Daoy (cell line): ENCODE measurements at regions not wholly inside any gene's neighbourhood (a gene's known extent, or its start where the extent isn't known, plus 50 kb on each side); places are given as distances from the start of the nearest gene placed in this dataset.
"Not testable (repeated sequence)": the region's sequence is repeated elsewhere in the genome, so short reads cannot be mapped to it uniquely, and the experiment has no call there.

Experiments
- DNase-seq: peaks from one replicate; pipeline ENCODE4 v3.0.0-alpha.2; 2015; ENCODE audit warnings: low read depth

DNA sequence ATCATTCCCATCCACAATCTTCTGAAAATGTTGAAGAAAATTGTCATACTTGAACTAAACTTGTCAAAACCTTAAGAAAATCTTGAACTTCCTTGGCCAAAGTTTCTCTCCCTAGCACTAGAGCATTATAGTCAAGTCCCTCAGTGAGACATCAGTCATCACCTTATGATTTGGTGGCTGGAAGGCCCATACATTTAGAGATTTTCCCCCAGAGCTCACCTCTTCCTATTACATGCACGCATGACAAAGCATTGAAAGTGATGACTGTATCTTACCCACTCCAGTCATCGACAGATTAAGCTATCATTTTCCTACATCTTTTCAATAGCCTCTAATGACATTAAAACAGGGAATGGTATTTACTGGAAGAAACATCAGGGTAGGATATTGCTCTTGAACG is 948.8 kb downstream of the TMEM121 start:
- not testable (repeated sequence) for DNase-seq

DNA sequence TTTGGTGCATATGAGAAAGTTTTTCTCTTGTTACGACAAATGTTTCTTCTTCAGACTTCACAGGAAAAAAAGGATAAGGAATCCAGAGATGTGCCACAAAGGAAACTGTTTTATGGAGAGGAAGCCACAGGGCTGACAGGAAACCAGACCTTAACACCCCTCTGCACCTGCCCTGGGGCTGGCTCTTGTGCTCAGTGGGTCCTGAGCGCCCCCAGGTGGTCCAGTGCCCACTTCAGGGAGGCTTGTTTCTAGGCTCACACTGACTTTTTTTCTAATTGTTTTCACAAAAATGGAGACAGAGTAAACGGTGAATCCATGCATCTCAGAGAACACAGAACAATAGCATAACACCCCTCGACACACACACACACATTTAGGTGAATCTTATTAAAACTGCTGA is 951.2 kb downstream of the TMEM121 start:
- not testable (repeated sequence) for DNase-seq

DNA sequence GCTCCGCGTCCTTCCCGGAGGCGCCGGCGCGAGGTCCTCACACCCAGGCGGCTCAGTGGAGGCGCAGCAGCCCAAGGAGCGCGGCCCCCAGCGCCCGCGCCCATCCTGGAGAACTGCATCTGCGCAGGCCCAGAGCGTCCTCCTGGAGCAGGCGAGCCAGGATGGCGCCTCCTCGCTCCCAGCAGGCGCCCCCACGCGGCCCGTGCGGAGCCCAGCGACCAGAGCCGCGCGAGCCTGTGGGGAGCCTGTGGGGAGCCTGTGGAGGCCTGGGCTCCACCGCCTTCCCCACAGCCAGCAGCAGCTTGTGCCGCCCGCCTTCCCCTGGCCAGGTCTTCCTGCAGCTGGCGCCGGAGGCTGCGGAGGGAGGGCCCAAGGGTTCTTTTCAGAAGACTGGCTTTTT is 953.9 kb downstream of the TMEM121 start:
- not testable (repeated sequence) for DNase-seq

DNA sequence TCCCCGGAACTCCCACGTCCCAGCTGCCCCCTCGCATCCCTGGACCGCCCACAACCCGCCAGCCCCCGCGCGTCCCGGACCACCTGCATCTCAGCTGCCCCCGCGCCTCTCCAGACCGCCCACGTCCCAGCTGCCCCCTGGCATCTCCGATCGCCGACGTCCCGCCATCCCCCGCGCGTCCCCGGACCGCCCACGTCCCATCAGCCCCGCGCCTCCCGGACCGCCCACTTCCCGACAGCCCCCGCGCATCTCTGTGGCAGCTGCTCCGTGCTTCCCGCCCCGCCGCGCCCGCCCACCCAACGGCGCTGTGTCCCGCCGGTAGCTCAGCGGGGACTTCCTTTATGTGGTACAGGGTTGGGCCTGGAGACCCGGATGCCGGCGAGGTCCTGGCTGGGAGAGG is 955.8 kb downstream of the TMEM121 start:
- not testable (repeated sequence) for DNase-seq

- DNase-seq, result no peak
Observed at GRCh38 chr14:106487600-106487999, 961.2 kb downstream of the TMEM121 start.

GRCh38 chr14:106488291-106488690 is 961.9 kb downstream of the TMEM121 start:
- DNase-seq, result no peak

- DNase-seq, result no peak
Observed at GRCh38 chr14:106489112-106489881, 962.9 kb downstream of the TMEM121 start.

DNA sequence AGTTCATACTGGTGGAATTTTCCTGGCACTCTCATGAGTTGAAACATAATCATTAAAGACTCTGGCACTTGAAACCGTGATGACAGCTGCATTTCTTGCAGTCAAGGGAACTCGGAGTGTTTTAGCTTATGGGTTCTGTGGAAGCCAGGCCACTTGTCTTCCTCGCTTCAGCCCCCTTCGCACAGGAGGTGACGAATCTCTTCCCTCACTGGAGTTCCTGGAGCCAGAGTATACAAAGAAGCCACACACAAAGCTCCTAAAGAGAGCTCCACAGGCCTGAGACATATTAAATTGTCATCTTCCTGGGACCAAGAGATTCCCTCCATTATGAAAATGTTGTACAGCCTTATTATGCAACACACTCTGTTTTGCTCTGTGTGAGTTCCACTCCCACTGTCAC is 964.1 kb downstream of the TMEM121 start:
- DNase-seq, result no peak

DNA sequence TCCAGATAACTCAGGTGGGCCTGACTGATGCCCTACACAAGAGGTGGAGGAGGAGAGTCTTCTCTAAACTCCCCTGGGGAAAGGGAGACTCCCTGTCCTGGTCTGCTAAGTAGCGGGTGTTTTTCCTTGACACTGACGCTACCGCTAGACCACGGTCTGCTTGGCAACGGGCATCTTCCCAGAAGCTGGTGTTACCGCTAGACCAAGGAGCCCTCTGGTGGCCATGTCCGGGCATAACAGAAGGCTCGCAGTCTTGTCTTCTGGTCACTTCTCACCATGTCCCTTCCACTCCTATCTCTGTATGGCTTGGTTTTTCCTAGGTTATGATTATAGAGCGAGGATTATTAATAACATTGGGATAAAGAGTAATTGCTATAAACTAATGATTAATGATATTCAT is 965.5 kb downstream of the TMEM121 start:
- DNase-seq, result peak; percentile 62

GRCh38 chr14:106493962-106494823 is 967.8 kb downstream of the TMEM121 start:
- DNase-seq, result no peak

GRCh38 chr14:106500571-106500970 is 974.2 kb downstream of the TMEM121 start:
- DNase-seq, result no peak

DNA sequence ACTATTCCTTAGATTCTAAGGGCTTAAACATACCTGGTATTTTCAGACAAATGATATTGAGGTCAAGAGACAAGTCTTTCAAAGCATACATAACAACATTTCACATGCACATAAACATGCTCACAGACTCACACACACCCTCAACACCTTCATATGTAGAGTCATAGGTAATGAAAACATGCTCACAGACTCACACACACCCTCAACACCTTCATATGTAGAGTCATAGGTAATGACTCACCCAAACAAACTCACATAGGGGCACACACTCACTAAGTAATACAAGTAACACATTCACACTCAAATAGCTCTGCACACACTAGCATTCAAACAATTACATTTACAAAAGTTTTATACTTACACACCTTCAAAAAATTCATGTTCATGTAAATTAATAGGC is 975.5 kb downstream of the TMEM121 start:
- DNase-seq, result no peak

DNA sequence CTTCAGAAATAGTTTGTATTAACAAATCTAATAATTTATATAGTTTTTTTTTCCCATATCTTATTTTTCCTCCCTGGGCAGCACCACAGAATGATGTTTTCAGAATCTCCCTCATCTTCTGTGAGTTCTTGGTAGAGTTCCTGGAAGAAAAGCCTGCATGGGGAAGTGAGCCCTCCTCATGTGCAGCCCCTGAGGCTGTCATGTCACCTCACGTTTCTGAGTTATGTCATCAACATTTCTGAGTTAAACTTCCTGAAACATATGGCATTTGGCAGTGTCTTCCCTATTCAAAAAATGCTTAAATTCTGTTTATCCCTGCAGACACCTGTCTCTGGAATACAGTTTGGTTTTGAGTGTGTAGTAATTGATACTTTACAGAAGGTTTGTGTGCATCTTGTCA is 979.0 kb downstream of the TMEM121 start:
- no peak for DNase-seq

DNA sequence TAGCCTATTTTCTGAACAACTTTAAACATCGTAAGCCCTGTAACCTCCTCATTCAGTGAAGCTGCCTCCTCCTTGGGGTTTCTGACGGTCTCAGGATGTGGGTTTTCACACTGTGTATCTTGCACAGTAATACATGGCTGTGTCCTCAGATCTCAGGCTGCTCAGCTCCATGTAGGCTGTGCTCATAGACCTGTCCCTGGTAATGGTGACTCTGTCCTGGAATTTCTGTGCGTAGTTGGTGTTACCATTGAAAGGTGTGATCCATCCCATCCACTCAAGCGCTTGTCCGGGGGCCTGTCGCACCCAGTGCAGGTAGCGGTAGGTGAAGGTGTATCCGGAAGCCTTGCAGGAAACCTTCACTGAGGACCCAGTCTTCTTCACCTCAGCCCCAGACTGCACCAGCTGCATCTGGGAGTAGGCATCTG is 980.5 kb downstream of the TMEM121 start:
- DNase-seq, result no peak

GRCh38 chr14:106507354-106507753 is 981.0 kb downstream of the TMEM121 start:
- no peak for DNase-seq

- DNase-seq, result no peak
Observed at GRCh38 chr14:106508216-106508615, 981.8 kb downstream of the TMEM121 start.

- no peak for DNase-seq
Observed at GRCh38 chr14:106509176-106509575, 982.8 kb downstream of the TMEM121 start.

DNA sequence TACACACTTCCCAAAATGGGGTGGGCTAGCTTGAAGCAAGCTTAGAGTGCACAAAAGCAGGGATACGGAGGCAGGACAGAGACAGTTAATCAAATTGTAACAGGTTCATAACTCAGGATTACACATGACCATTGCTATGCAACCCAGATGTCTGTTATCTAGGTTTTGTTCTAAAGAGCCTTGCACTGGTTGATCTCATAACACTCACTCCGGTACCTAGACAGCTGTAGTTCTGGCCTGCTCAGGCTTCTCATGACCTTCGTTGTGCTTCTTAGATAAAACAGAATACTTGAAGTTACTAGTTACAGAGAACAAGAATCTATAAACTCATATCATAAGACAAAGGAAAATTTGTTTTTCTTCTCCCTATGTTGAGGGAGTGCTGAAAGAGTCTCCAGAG is 983.4 kb downstream of the TMEM121 start:
- no peak for DNase-seq

DNA sequence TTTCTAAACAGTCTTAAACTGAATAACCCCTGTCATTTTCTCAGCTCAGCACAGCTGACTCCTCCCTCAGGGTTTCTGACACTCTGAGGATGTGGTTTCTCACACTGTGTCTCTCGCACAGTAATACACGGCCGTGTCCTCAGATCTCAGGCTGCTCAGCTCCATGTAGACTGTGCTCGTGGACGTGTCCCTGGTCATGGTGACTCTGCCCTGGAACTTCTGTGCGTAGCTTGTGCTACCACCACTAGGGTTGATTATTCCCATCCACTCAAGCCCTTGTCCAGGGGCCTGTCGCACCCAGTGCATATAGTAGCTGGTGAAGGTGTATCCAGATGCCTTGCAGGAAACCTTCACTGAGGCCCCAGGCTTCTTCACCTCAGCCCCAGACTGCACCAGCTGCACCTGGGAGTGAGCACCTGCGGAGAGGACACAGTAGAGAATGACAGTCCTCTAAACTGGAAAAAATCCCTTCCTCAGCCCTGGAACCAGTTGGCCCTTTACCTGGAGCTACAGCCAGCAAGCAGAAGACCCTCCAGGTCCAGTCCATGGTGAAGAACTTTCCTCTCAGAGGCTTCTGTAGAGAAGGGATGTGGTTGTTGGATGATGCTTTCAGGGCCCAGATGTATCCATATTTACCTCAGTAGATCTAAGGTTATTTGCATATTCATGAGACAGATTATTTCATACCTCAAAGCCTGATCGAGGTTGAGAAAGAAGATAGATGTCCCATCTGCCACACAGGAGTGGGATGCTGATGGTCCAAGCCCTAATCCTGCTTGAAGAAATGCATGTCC is 984.8 kb downstream of the TMEM121 start:
- DNase-seq, result no peak

GRCh38 chr14:106511800-106512198 is 985.4 kb downstream of the TMEM121 start:
- no peak for DNase-seq

DNA sequence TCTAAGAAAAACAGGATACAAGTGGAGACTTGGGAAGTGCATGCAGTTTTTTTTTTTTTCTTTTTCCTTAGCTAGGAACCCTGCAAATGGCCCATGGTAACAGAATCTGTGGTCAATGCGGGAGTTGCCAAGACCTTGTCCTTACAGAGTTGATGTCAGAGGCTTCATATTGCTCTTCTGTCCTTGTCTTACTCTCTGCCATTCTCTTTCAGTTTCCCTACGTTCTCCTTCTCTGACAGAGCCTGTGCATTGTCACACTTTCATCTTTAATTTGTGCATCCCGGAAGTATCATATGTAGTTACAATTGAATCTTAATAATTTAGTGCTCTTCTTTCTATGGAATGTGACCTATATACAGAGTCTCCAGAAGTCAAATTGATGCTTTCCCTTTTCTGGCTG is 986.9 kb downstream of the TMEM121 start:
- DNase-seq, result no peak
